Activated CD8-positive, alpha-beta memory T cell treated with anti-CD3 and anti-CD28 coated beads, Interleukin-2, amount 50 U/mL, for 24 hours (primary cell): ENCODE measurements at regions not wholly inside any gene's neighbourhood (a gene's known extent, or its start where the extent isn't known, plus 50 kb on each side); places are given as distances from the start of the nearest gene placed in this dataset.

Experiments
- DNase-seq: peaks from one replicate; pipeline ENCODE4 v3.0.0-alpha.2; 2020; ENCODE audit errors: extremely low read depth

GRCh38 chr19:29096896-29097295 lies 116.1 kb downstream of the UQCRFS1 start:
- no peak for DNase-seq

- DNase-seq = no peak
Observed at GRCh38 chr19:29093553-29093908, 119.4 kb downstream of the UQCRFS1 start.

GRCh38 chr19:29092712-29093552 lies 120.0 kb downstream of the UQCRFS1 start:
- DNase-seq = no peak

- no peak for DNase-seq
Observed at GRCh38 chr19:29090783-29091526, 122.0 kb downstream of the UQCRFS1 start.

- DNase-seq = no peak
Observed at GRCh38 chr19:29089315-29089870, 123.6 kb downstream of the UQCRFS1 start.

GRCh38 chr19:29088761-29089160 lies 124.2 kb downstream of the UQCRFS1 start:
- DNase-seq = no peak

- no peak for DNase-seq
Observed at GRCh38 chr19:29086646-29087045, 126.3 kb downstream of the UQCRFS1 start.

GRCh38 chr19:29086182-29086581 lies 126.8 kb downstream of the UQCRFS1 start:
- DNase-seq = no peak

- DNase-seq = no peak
Observed at GRCh38 chr19:29085630-29086029, 127.3 kb downstream of the UQCRFS1 start.

GRCh38 chr19:29085206-29085605 lies 127.7 kb downstream of the UQCRFS1 start:
- DNase-seq = no peak

GRCh38 chr19:29084266-29084665 lies 128.7 kb downstream of the UQCRFS1 start:
- DNase-seq = no peak

GRCh38 chr19:29083863-29084262 lies 129.1 kb downstream of the UQCRFS1 start:
- no peak for DNase-seq

GRCh38 chr19:29079356-29080032 lies 133.5 kb downstream of the UQCRFS1 start:
- no peak for DNase-seq

- no peak for DNase-seq
Observed at GRCh38 chr19:29076963-29077362, 136.0 kb downstream of the UQCRFS1 start.

- no peak for DNase-seq
Observed at GRCh38 chr19:29076161-29076560, 136.8 kb downstream of the UQCRFS1 start.

- no peak for DNase-seq
Observed at GRCh38 chr19:29075149-29075548, 137.8 kb downstream of the UQCRFS1 start.

GRCh38 chr19:29074579-29074978 lies 138.4 kb downstream of the UQCRFS1 start:
- DNase-seq = no peak

- DNase-seq = no peak
Observed at GRCh38 chr19:29067831-29068230, 145.1 kb downstream of the UQCRFS1 start.

- no peak for DNase-seq
Observed at GRCh38 chr19:29062475-29063435, 150.2 kb downstream of the UQCRFS1 start.

GRCh38 chr19:29060813-29061364 lies 152.1 kb downstream of the UQCRFS1 start:
- DNase-seq = no peak

GRCh38 chr19:29056535-29056934 lies 156.4 kb downstream of the UQCRFS1 start:
- no peak for DNase-seq
